IPS DF 19.7 (cell line): ENCODE measurements at regions not wholly inside any gene's neighbourhood (a gene's known extent, or its start where the extent isn't known, plus 50 kb on each side); places are given as distances from the start of the nearest gene placed in this dataset.
"Not testable (repeated sequence)": the region's sequence is repeated elsewhere in the genome, so short reads cannot be mapped to it uniquely, and the experiment has no call there.

Experiments used
- DNase-seq: peaks from one replicate; pipeline ENCODE4 v3.0.0-alpha.2; 2013; ENCODE audit warnings: low read depth, low spot score

DNA sequence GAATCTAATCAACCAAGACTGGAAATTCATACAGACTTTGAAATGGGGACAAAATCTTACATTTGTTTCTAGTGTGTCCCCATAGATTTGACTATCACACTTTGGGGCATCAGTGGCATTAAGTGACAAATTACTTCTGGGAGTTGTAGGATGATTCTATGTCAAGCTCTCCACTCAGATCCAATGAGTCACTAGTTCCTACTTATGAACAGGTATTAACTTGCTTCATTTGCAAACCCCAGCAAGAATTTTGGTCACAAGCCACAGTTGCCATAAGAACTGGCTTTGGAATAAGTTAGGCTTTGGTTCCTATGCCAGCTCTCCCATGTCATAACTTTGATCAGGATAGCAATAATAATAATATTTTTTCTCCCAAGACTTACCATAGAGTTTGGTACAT is 77.6 kb upstream of the PTPRK start:
- no peak for DNase-seq

DNA sequence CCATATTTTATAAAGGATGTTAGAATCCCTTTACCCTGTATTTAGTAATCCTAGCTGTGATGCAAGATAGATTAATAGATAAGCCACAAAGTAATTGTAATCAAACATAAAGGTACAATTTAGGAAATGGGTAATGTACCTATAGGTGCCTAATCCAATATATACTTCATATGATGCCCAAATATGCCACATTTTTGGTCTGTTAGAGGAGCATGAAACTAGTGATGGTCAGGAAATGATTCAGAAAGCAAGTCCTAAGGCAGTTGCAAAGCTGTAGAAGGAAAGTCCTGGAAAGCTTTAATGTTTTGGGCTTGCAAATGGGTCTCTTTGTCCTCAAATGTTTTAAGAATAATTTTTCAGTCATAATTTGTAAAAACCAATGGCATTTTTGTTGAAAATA is 76.6 kb upstream of the PTPRK start:
- DNase-seq, result no peak

DNA sequence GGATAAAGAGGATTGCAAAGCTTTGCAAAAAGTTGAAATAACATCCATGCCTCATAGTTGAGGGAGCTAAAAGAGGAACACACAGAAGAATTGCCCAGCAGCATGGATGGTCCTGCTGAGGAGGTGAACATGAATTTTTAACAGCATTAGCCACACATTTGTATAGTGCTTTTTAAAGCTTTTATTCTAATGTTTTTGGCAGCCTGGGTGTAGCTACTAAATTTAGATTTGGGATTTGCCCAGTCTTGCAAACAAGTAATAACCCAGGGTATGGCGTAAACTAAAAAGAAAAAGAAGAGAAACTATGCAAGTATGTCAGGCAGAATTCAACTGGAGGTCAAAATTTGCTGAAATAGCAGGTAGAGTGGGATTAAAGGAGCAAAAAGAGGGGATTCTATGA is 75.1 kb upstream of the PTPRK start:
- DNase-seq, result no peak

DNA sequence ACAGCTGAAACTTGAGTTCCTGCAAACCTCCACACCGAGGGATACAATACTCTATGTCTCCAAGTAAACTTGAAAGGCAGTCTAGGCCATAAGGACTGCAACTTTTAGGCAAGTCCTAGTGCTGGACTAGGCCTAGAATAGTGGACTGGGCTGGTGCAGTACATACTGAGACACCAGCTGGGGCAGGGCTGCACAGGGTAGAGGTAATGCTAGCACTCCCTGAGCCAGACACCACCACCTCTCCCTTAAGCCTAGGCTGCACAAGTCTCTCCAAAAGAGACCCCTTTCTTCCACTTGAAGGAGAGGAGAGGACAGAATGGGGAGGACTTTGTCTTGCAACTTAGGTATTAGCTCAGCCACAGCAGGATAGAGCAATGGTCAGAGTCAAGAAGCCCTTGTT is 65.7 kb upstream of the PTPRK start:
- DNase-seq, result no peak

DNA sequence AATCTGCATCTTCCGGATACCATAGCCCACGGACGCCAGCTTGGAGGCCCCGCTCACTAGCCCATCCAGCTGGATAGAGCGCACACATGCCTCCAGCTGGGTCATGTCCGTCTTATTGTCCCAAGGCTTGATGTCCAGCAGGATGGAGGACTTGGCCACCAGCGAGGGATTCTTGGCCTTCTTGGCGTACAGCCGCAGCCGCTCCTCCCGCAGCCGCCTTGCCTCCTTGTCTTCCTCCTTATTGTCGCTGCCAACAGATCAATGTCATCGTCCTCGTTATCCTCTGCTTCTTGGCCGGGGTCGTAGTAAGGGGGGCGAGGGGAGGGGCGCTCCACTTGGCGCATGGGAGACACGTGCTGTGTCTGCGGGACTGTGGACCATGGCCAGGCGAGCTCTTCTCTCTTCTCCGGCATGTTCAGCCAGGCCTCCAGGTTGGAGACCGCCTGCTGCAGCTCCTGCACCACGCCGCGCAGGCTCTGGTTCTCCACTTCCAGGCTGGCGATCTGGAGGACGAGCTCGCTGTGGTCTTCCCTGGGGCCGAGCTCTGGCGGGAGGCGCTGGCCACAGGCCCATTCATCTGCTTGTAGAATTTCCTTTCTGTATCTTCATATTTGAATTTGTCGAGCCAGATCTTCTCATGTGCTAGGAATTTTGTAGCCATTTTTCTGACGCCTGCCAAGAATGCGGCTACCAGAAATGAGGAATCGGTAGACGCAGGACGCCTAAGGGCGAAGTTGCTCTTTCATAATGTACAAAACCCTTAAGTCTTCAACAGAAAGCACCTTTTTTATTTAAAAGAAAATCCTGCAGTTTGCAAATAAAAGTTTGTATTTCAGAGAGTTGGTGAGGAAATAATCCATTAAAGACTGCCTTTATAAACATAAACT is 60.1 kb upstream of the PTPRK start:
- no peak for DNase-seq

DNA sequence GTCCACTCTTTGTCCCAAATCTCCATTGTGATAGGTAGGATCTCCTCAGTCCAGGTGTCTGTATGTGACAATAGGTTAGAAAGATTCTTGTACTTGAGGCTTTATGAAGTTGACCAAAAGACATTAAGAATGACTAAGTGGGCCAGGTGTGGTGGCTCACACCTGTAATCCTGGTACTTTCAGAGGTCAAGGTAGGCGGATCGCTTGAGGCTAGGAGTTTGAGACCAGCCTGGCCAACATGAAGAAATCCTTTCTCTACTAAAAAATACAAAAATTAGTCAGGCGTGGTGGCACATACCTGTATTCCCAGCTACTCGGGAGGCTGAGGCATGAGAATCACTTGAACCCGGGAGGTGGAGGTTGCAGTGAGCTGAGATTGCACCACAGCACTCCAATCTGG is 54.9 kb upstream of the PTPRK start:
- DNase-seq, result not testable (repeated sequence)

DNA sequence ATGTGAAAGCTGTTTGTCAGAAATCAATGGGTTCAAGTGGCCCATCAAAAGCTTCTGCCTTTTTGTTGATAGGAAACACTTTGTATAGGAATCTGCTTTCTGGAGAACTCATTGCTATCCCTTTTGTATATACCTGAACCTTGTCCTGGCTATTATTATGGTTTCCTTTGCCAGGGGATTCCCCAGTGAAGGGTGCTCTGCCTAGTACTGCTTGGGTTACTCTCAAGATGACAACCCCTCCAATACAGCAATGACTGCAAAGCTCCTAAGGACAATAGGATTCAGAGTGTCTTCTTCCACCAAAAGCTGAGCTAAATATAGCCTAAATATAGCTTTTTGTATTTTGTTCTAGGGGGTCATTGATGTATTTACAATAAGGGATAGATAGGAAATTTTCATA is 54.0 kb upstream of the PTPRK start:
- DNase-seq, result no peak

DNA sequence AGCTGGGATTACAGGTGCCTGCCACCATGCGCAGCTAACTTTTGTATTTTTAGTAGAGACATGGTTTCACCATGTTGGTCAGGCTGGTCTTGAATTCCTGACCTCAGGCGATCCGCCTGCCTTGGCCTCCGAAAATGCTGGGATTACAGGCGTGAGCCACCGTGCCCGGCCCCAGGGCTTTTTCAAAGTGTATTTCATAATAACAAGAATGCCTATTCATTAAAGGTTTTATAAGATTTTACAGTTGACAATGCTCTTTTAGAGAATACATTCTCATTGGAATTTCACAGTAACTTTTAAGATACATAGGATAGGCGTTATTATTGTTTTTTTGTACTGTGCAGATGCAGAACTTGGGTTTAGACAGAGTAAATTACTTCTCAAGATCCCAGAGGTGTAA is 52.6 kb upstream of the PTPRK start:
- DNase-seq, result no peak

DNA sequence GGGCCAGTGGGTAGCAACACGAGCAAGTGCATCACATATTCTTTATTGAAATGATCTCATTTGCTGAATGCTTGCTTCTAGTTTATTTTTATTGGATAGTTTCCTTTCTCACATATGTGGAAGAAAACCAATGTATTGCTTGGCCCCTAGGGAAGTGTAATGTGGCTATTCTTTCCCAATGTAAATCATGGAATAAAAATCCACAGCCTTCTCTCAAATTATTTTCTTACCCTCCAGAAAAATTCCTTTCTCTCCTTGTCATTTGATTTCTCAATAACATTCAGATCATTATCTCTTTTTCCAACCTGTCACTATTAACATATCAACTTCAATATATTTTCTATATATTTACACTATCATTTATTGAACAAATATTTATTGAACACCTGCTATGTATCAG is 51.9 kb upstream of the PTPRK start:
- no peak for DNase-seq

DNA sequence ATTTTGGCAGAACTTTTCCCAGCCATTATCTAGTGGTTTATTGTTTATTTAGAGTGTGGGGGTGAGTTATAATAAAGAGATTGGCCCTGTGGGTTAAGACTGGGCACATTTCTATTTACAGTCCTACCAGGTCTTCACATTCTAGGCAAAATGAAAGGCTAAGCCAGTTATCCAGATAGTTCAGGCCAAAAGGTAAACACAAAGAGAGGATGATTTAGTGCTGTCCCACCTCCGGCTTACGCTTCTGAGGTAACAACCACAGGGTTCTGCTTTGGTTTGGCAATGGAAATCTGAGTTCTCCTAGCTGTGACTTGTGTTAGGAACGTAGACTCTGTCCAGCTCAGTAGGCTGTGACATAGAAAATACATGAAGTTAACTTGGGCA is 50.3 kb upstream of the PTPRK start:
- DNase-seq, result no peak

DNA sequence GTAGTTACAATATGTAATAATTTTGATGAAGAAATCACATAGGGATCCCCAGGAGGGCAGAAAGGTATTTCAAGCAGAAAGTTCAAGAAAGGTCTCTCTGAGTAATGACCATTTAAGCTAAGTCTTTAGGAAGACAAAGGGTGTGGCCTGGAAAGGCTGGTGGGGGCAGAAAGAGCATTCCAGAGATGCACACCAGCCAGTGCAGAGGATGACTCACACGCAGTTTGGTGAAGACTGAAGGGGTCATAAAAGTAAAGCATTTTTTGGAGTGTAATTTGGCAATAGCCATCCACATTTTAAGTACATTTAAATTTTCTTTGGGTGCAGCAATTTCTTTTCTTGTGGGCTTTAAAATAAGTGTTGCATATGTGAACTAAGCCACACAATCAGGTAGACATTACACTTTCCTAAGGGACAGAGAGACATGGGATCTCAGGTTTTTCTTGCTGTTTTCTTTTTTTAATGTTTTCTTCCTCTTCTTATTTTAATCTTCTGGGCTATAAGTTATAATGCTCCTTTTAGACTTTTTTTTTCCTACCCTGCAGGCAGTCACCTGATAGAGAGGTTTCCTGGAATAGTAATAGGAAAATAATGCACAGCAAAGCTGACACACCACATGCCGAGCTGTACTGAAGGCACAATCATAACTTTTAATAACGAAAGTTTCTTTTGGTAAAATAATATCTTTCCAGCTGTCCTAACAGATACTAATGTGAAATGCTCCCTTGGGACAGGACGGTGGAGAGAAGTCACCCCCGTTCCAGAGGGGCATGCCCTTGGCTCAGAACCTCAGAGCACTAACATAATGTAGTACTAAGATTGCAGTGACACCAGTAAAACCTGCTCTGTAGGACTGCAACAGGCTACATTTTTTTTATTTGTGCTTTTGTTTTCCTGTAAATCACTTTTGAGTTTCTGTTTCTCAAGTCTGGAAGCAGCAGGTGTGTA is 49.6 kb upstream of the PTPRK start:
- no peak for DNase-seq
